Gastroesophageal sphincter (tissue), 2 donors: ENCODE measurements at regions not wholly inside any gene's neighbourhood (a gene's known extent, or its start where the extent isn't known, plus 50 kb on each side); places are given as distances from the start of the nearest gene placed in this dataset.

Experiments used
- EP300 ChIP-seq: sonication (generic); formaldehyde crosslinking; IDR thresholded peaks from one replicate; pipeline ENCODE4 v1.6.1; 2017; ENCODE audit warnings: antibody characterized with exemption, mild to moderate bottlenecking
- POLR2A ChIP-seq, 2 donors: fragments of 450-650 bp; IDR thresholded peaks; one replicate each; pipeline ENCODE4 v1.6.1; 2017; ENCODE audit warnings: antibody characterized with exemption in 2 of 2, mild to moderate bottlenecking in 2 of 2, moderate library complexity in 1 of 2

DNA sequence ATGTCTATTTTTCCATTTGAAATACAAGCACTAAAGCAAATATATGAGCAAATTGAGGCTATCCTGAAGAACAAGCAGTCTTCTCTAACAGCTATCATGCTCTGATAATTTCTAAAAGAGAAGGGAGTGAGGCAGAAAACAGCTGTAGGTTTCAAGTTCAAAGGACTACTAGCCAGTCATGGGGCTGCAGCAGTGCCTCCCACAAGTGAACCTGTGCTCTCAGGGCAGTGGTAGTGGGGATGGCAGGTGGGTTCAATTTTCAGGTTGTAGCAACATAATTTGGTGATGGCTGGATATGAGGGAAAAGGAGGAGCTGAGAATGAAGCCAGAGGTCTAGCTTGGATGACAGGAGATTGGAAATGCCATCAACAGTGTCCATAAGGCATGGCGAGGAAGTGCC, 93.5 kb upstream of the ARHGAP20 start:
- no peak for TF ChIP-seq POLR2A (IDR thresholded peaks at IDR 0.05)
- no peak for TF ChIP-seq EP300
